ENCODE measurements at regions not wholly inside any gene's neighbourhood (a gene's known extent, or its start where the extent isn't known, plus 50 kb on each side); places are given as distances from the start of the nearest gene placed in this dataset.

- no peak for DNase-seq (ENCODE audit: low read depth)
- no peak overlapping the region for H3K4me3 ChIP-seq (ENCODE audit: low read depth, low read length)
- no peak for TF ChIP-seq CTCF (IDR thresholded peaks at IDR 0.05; ENCODE audit: low read depth, low read length, missing control alignments)
Measured at GRCh38 chr6:94027374-94027773, 608.0 kb upstream of the EPHA7 start.

GRCh38 chr6:94026575-94026974 is 607.2 kb upstream of the EPHA7 start:
- TF ChIP-seq CTCF (IDR thresholded peaks at IDR 0.05; ENCODE audit: low read depth, low read length, missing control alignments), result no peak
- DNase-seq (ENCODE audit: low read depth), result no peak
- H3K4me3 ChIP-seq (ENCODE audit: low read depth, low read length), result no peak overlapping the region

GRCh38 chr6:94005835-94006234 is 586.5 kb upstream of the EPHA7 start:
- H3K4me3 ChIP-seq (ENCODE audit: low read depth, low read length), result no peak overlapping the region
- TF ChIP-seq CTCF (IDR thresholded peaks at IDR 0.05; ENCODE audit: low read depth, low read length, missing control alignments), result no peak

GRCh38 chr6:93992976-93993375 is 573.6 kb upstream of the EPHA7 start:
- DNase-seq (ENCODE audit: low read depth), result no peak
- no peak for TF ChIP-seq CTCF (IDR thresholded peaks at IDR 0.05; ENCODE audit: low read depth, low read length, missing control alignments)
- no peak overlapping the region for H3K4me3 ChIP-seq (ENCODE audit: low read depth, low read length)

More at GRCh38 chr6:94005835-94006234, 586.5 kb upstream of the EPHA7 start:
- no peak for DNase-seq (ENCODE audit: low read depth)

- no peak overlapping the region for H3K4me3 ChIP-seq (ENCODE audit: low read depth, low read length)
- DNase-seq (ENCODE audit: low read depth), result no peak
- no peak for TF ChIP-seq CTCF (IDR thresholded peaks at IDR 0.05; ENCODE audit: low read depth, low read length, missing control alignments)
Measured at GRCh38 chr6:93989630-93990029, 570.3 kb upstream of the EPHA7 start.

- no peak for DNase-seq (ENCODE audit: low read depth)
- TF ChIP-seq CTCF (IDR thresholded peaks at IDR 0.05; ENCODE audit: low read depth, low read length, missing control alignments), result no peak
- H3K4me3 ChIP-seq (ENCODE audit: low read depth, low read length), result no peak overlapping the region
Measured at GRCh38 chr6:93985953-93986352, 566.6 kb upstream of the EPHA7 start.

- TF ChIP-seq CTCF (IDR thresholded peaks at IDR 0.05; ENCODE audit: low read depth, low read length, missing control alignments), result no peak
- no peak for DNase-seq (ENCODE audit: low read depth)
- no peak overlapping the region for H3K4me3 ChIP-seq (ENCODE audit: low read depth, low read length)
Measured at GRCh38 chr6:93975159-93975558, 555.8 kb upstream of the EPHA7 start.

Measured in GM12864 (cell line).